ENCODE measurements at regions not wholly inside any gene's neighbourhood (a gene's known extent, or its start where the extent isn't known, plus 50 kb on each side); places are given as distances from the start of the nearest gene placed in this dataset.

DNA sequence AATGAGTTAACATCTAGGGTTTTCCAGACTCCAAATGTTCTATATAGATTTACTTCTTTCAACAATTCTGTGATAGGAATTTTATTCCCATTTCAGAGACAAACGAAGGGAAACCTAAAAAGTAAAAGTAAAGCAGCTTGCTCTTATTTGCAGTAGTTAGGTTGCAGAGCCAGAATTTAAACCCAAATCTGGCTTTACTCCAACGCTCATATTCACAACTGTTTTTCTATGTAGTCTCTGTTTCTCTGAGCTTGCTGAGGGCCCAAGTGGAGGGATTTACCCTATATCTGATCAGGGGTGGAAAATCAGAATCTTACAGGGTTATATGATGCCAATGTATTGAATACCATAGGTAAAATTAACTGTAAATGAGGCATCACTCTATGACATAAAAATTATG, 599.1 kb upstream of the GRIA3 start:
- DNase-seq (no peak), ATAC-seq (ENCODE audit: insufficient read depth, low read depth) (no peak)
- no peak for TF ChIP-seq CTCF (IDR thresholded peaks at IDR 0.05; ENCODE audit: borderline replicate concordance, extremely low read depth, low read length, poor library complexity, severe bottlenecking)
- TF ChIP-seq EZH2 (IDR thresholded peaks at IDR 0.05; ENCODE audit: borderline replicate concordance, low read depth, low read length, severe bottlenecking) = no peak
- H3K4me1 ChIP-seq (ENCODE audit: insufficient read depth, low read length) = peaks cover 13% of the 10 kb centered on the region
- H2AFZ ChIP-seq (ENCODE audit: low read depth, low read length) = no peak overlapping the region
- no peak overlapping the region for H3K4me2 ChIP-seq (ENCODE audit: insufficient read depth, low read length)
- H3K9me3 ChIP-seq (ENCODE audit: insufficient read depth, low read length, severe bottlenecking) = no peaks in the 10 kb centered on the region
- no peaks in the 10 kb centered on the region for H3K27me3 ChIP-seq (ENCODE audit: insufficient read depth, low read length, poor library complexity)
- H3K9ac ChIP-seq (ENCODE audit: low read depth, low read length) = no peak overlapping the region
- no peaks in the 10 kb centered on the region for H4K20me1 ChIP-seq (ENCODE audit: insufficient read depth, low read length)
- no peak overlapping the region for H3K27ac ChIP-seq (ENCODE audit: low read length)
- H3K79me2 ChIP-seq (ENCODE audit: insufficient read depth, low read length) = no peaks in the 10 kb centered on the region
- no peaks in the 10 kb centered on the region for H3K36me3 ChIP-seq (ENCODE audit: insufficient read depth, low read length)
- H3K4me3 ChIP-seq (ENCODE audit: low read depth in 1 of 2, low read length in 2 of 2) = no peak overlapping the region

DNA sequence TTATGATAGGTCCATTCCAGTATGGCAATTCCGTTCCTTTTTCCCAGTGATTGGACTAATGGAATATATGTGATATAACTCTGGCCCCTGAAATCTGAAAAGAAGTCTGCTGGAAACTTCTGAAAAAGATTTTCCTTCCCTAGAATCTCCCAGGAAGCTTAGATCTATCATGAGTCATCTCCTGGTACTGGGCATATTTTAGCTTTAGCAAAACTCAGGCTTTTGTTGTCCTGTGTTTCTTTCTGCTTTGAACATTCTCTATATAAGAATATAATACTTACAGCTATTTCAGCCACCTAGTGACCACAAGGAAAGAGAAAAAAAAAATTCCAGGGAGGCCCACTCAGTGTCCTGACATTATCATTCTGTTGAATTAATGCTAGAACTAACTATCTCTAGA, 597.2 kb upstream of the GRIA3 start:
- no peak for TF ChIP-seq EZH2 (IDR thresholded peaks at IDR 0.05; ENCODE audit: borderline replicate concordance, low read depth, low read length, severe bottlenecking)
- TF ChIP-seq CTCF (IDR thresholded peaks at IDR 0.05; ENCODE audit: borderline replicate concordance, extremely low read depth, low read length, poor library complexity, severe bottlenecking) = no peak
- no peak overlapping the region for H3K27ac ChIP-seq (ENCODE audit: low read length)
- no peaks in the 10 kb centered on the region for H3K79me2 ChIP-seq (ENCODE audit: insufficient read depth, low read length)
- H3K36me3 ChIP-seq (ENCODE audit: insufficient read depth, low read length) = no peaks in the 10 kb centered on the region
- H4K20me1 ChIP-seq (ENCODE audit: insufficient read depth, low read length) = no peaks in the 10 kb centered on the region
- H3K27me3 ChIP-seq (ENCODE audit: insufficient read depth, low read length, poor library complexity) = no peaks in the 10 kb centered on the region
- no peak for DNase-seq
- no peak overlapping the region for H2AFZ ChIP-seq (ENCODE audit: low read depth, low read length)
- H3K4me2 ChIP-seq (ENCODE audit: insufficient read depth, low read length) = no peak overlapping the region
- peaks cover 13% of the 10 kb centered on the region for H3K4me1 ChIP-seq (ENCODE audit: insufficient read depth, low read length)
- no peaks in the 10 kb centered on the region for H3K9me3 ChIP-seq (ENCODE audit: insufficient read depth, low read length, severe bottlenecking)
- ATAC-seq (ENCODE audit: insufficient read depth, low read depth) = no peak
- no peak overlapping the region for H3K4me3 ChIP-seq (ENCODE audit: low read depth in 1 of 2, low read length in 2 of 2)
- H3K9ac ChIP-seq (ENCODE audit: low read depth, low read length) = no peak overlapping the region

GRCh38 chrX:122591546-122591945, 592.5 kb upstream of the GRIA3 start:
- H3K27ac ChIP-seq (ENCODE audit: low read length) = no peak overlapping the region
- no peak overlapping the region for H3K4me3 ChIP-seq (ENCODE audit: low read depth in 1 of 2, low read length in 2 of 2)
- ATAC-seq (ENCODE audit: insufficient read depth, low read depth) (no peak), DNase-seq (no peak)
- no peak overlapping the region for H3K9ac ChIP-seq (ENCODE audit: low read depth, low read length)
- no peaks in the 10 kb centered on the region for H3K27me3 ChIP-seq (ENCODE audit: insufficient read depth, low read length, poor library complexity)
- no peaks in the 10 kb centered on the region for H3K79me2 ChIP-seq (ENCODE audit: insufficient read depth, low read length)
- H3K4me2 ChIP-seq (ENCODE audit: insufficient read depth, low read length) = no peak overlapping the region
- no peak overlapping the region for H2AFZ ChIP-seq (ENCODE audit: low read depth, low read length)
- no peaks in the 10 kb centered on the region for H3K36me3 ChIP-seq (ENCODE audit: insufficient read depth, low read length)
- H3K9me3 ChIP-seq (ENCODE audit: insufficient read depth, low read length, severe bottlenecking) = no peaks in the 10 kb centered on the region
- H4K20me1 ChIP-seq (ENCODE audit: insufficient read depth, low read length) = no peaks in the 10 kb centered on the region
- TF ChIP-seq CTCF (IDR thresholded peaks at IDR 0.05; ENCODE audit: borderline replicate concordance, extremely low read depth, low read length, poor library complexity, severe bottlenecking) (no peak), EZH2 (IDR thresholded peaks at IDR 0.05; ENCODE audit: borderline replicate concordance, low read depth, low read length, severe bottlenecking) (no peak)
- H3K4me1 ChIP-seq (ENCODE audit: insufficient read depth, low read length) = no peaks in the 10 kb centered on the region

- DNase-seq = no peak
- Histone ChIP-seq H3K4me2 (ENCODE audit: insufficient read depth, low read length) (no peak overlapping the region), H2AFZ (ENCODE audit: low read depth, low read length) (no peak overlapping the region), H3K4me3 (ENCODE audit: low read depth in 1 of 2, low read length in 2 of 2) (no peak overlapping the region), H3K79me2 (ENCODE audit: insufficient read depth, low read length) (no peaks in the 10 kb centered on the region), H3K36me3 (ENCODE audit: insufficient read depth, low read length) (no peaks in the 10 kb centered on the region), H4K20me1 (ENCODE audit: insufficient read depth, low read length) (no peaks in the 10 kb centered on the region), H3K9me3 (ENCODE audit: insufficient read depth, low read length, severe bottlenecking) (no peaks in the 10 kb centered on the region), H3K9ac (ENCODE audit: low read depth, low read length) (no peak overlapping the region), H3K4me1 (ENCODE audit: insufficient read depth, low read length) (no peaks in the 10 kb centered on the region), H3K27me3 (ENCODE audit: insufficient read depth, low read length, poor library complexity) (no peaks in the 10 kb centered on the region), H3K27ac (ENCODE audit: low read length) (no peak overlapping the region)
- TF ChIP-seq EZH2 (IDR thresholded peaks at IDR 0.05; ENCODE audit: borderline replicate concordance, low read depth, low read length, severe bottlenecking) (no peak), CTCF (IDR thresholded peaks at IDR 0.05; ENCODE audit: borderline replicate concordance, extremely low read depth, low read length, poor library complexity, severe bottlenecking) (no peak)
- ATAC-seq (ENCODE audit: insufficient read depth, low read depth) = no peak
Measured at GRCh38 chrX:122596998-122597397, 587.1 kb upstream of the GRIA3 start.

All from DND-41 (cell line).